GM10248 (cell line): ENCODE measurements at regions not wholly inside any gene's neighbourhood (a gene's known extent, or its start where the extent isn't known, plus 50 kb on each side); places are given as distances from the start of the nearest gene placed in this dataset.
"Not testable (repeated sequence)": the region's sequence is repeated elsewhere in the genome, so short reads cannot be mapped to it uniquely, and the experiment has no call there.

Experiments used
- CTCF ChIA-PET: fragments of 300-600 bp; sonication (Branson Sonifier 250); formaldehyde crosslinking; extraction: SDS; loops from one replicate; lab custom pipeline; 2021; ENCODE audit warnings: antibody characterized with exemption; lab: Yijun Ruan, JAX
- POLR2A ChIA-PET: fragments of 350-650 bp; sonication (Branson Sonifier 250); formaldehyde crosslinking; extraction: SDS; loops from one replicate; lab custom pipeline; 2020; ENCODE audit warnings: antibody characterized with exemption; lab: Yijun Ruan, JAX
- DNase-seq: peaks from one replicate; pipeline ENCODE4 v3.0.0; 2012; ENCODE audit errors: extremely low spot score
- CTCF ChIP-seq: IDR thresholded peaks from 2 replicates; pipeline ENCODE4 v1.5.1; 2012; ENCODE audit warnings: mild to moderate bottlenecking, low read depth; ENCODE audit errors: extremely low read depth, missing control alignments, control extremely low read depth

- ChIA-PET POLR2A (no interaction called here), CTCF (interaction anchor here (0.9 to 1.5 kb wide), 3 partner anchors 12 to 17 kb away, joined by 3 to 4 read pairs (median 3); no protein-coding TSS in a partner anchor)
- TF ChIP-seq CTCF = no peak
- DNase-seq = no peak
Observed at GRCh38 chr17:63196772-63197335, 230.8 kb downstream of the TANC2 start.

GRCh38 chr17:63203652-63204051 lies 237.6 kb downstream of the TANC2 start:
- TF ChIP-seq CTCF = no peak
- ChIA-PET POLR2A (no interaction called here), CTCF (no interaction called here)
- no peak for DNase-seq

GRCh38 chr17:63221939-63222338 lies 224.2 kb downstream of the CYB561 start:
- CTCF ChIA-PET = interaction anchor here (1.0 to 1.5 kb wide), 2 partner anchors 8 to 204 kb away, joined by 3 to 4 read pairs; no protein-coding TSS in a partner anchor
- POLR2A ChIA-PET = interaction anchor here (0.6 kb wide), 1 partner anchor 309 kb away, joined by 3 read pairs; no protein-coding TSS in a partner anchor
- DNase-seq = no peak
- no peak for TF ChIP-seq CTCF

GRCh38 chr17:63222655-63223054 lies 223.5 kb downstream of the CYB561 start:
- POLR2A ChIA-PET = interaction anchor here (0.6 kb wide), 1 partner anchor 308 kb away, joined by 3 read pairs; no protein-coding TSS in a partner anchor
- TF ChIP-seq CTCF = no peak
- CTCF ChIA-PET = interaction anchor here (1.0 to 1.7 kb wide), 2 partner anchors 21 to 203 kb away, joined by 3 to 5 read pairs; no protein-coding TSS in a partner anchor
- no peak for DNase-seq

GRCh38 chr17:63223212-63223911 lies 222.7 kb downstream of the CYB561 start:
- ChIA-PET POLR2A (no interaction called here), CTCF (interaction anchor here (1.7 kb wide), 1 partner anchor 20 kb away, joined by 5 read pairs; no protein-coding TSS in a partner anchor)
- no peak for DNase-seq
- TF ChIP-seq CTCF = no peak

- DNase-seq = no peak
- no peak for TF ChIP-seq CTCF
- ChIA-PET CTCF (no interaction called here), POLR2A (no interaction called here)
Observed at GRCh38 chr17:63224644-63225043, 221.5 kb downstream of the CYB561 start.

GRCh38 chr17:63226720-63227119 lies 219.4 kb downstream of the CYB561 start:
- DNase-seq, POLR2A ChIA-PET, CTCF ChIA-PET: not testable (repeated sequence)

- CTCF ChIA-PET = interaction anchor here (0.8 to 1.6 kb wide), 2 partner anchors 9 to 11 kb away, joined by 3 to 4 read pairs; no protein-coding TSS in a partner anchor
- DNase-seq, POLR2A ChIA-PET: not testable (repeated sequence)
Observed at GRCh38 chr17:63231015-63231620, 215.0 kb downstream of the CYB561 start.
